HEK293T (cell line): ENCODE measurements at regions not wholly inside any gene's neighbourhood (a gene's known extent, or its start where the extent isn't known, plus 50 kb on each side); places are given as distances from the start of the nearest gene placed in this dataset.

ENCODE experiments used
- BHLHE40 ChIP-seq: fragments of 450-650 bp; IDR thresholded peaks from 2 replicates; pipeline ENCODE4 v1.6.1; 2016; ENCODE audit warnings: mild to moderate bottlenecking, moderate library complexity, borderline replicate concordance
- FOXA1 ChIP-seq: fragments of 450-650 bp; IDR thresholded peaks from 2 replicates; pipeline ENCODE4 v1.6.1; 2016; ENCODE audit warnings: mild to moderate bottlenecking
- FOXK2 ChIP-seq: fragments of 450-650 bp; IDR thresholded peaks from 2 replicates; pipeline ENCODE4 v1.6.1; 2016; ENCODE audit warnings: mild to moderate bottlenecking
- FOXM1 ChIP-seq: fragments of 450-650 bp; IDR thresholded peaks from 2 replicates; pipeline ENCODE4 v1.6.1; 2017; ENCODE audit warnings: mild to moderate bottlenecking, borderline replicate concordance
- L3MBTL2 ChIP-seq: fragments of 450-650 bp; conservative IDR thresholded peaks from 2 replicates; pipeline ENCODE4 v1.6.1; 2016; ENCODE audit warnings: mild to moderate bottlenecking
- NFRKB ChIP-seq: fragments of 450-650 bp; IDR thresholded peaks from 2 replicates; pipeline ENCODE4 v1.6.1; 2016; ENCODE audit warnings: mild to moderate bottlenecking, moderate library complexity
- SP1 ChIP-seq: fragments of 450-650 bp; IDR thresholded peaks from 2 replicates; pipeline ENCODE4 v1.6.1; 2017
- ZNF384 ChIP-seq: fragments of 450-650 bp; IDR thresholded peaks from 2 replicates; pipeline ENCODE4 v1.6.1; 2016
- TF ChIP-seq, protein P1 (sequence below): fragments of 450-650 bp; IDR thresholded peaks from 2 replicates; pipeline ENCODE4 v1.6.1; 2016

DNA sequence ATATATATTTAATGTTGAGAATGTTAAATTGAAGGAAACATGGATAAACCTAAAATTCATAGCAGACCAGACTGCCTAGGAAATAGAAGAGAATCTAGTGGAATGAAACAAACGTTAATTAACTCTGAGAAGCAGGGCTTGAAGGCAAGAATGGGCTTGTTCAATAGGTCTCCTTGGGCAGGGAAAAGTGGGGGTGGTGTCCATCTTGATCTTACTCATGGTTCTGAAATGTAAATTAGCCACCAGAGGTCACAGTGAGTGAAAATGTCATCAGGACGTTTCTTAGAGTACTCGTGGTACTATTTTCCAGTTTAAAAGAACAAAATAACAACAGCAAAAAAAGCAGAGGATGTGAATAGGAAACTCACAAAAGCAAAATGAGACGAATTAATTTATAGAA is 66.8 kb upstream of the BTBD3 start:
- TF ChIP-seq BHLHE40 (no peak), FOXM1 (no peak), NFRKB (no peak), L3MBTL2 (no peak), SP1 (no peak), FOXA1 (no peak), FOXK2 (no peak), ZNF384 (no peak)
- TF ChIP-seq, protein P1, sequence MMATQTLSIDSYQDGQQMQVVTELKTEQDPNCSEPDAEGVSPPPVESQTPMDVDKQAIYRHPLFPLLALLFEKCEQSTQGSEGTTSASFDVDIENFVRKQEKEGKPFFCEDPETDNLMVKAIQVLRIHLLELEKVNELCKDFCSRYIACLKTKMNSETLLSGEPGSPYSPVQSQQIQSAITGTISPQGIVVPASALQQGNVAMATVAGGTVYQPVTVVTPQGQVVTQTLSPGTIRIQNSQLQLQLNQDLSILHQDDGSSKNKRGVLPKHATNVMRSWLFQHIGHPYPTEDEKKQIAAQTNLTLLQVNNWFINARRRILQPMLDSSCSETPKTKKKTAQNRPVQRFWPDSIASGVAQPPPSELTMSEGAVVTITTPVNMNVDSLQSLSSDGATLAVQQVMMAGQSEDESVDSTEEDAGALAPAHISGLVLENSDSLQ, result no peak
